PC-3 (cell line): ENCODE measurements at regions not wholly inside any gene's neighbourhood (a gene's known extent, or its start where the extent isn't known, plus 50 kb on each side); places are given as distances from the start of the nearest gene placed in this dataset.

Source experiments
- CTCF ChIP-seq: fragments of 300-600 bp; sonication (generic); conservative IDR thresholded peaks from 2 replicates; pipeline ENCODE4 v1.5.1; 2017; ENCODE audit warnings: antibody characterized with exemption, low read depth, mild to moderate bottlenecking, low read length
- EZH2 ChIP-seq: fragments of 300-600 bp; sonication (generic); IDR thresholded peaks from one replicate; pipeline ENCODE4 v1.6.1; 2017; ENCODE audit warnings: antibody characterized with exemption, mild to moderate bottlenecking, low read length; ENCODE audit not compliant: unreplicated experiment
- EZH2phosphoT487 ChIP-seq: fragments of 300-600 bp; sonication (generic); IDR thresholded peaks from 2 replicates; pipeline ENCODE4 v1.6.1; 2018; ENCODE audit warnings: mild to moderate bottlenecking, antibody characterized with exemption, low read length, borderline replicate concordance

- TF ChIP-seq CTCF (no peak), EZH2 (no peak), EZH2phosphoT487 (no peak)
Observed at GRCh38 chr12:69044887-69045286, 111.9 kb upstream of the CPM start.
